Left lung (tissue), 4 donors: ENCODE measurements at regions not wholly inside any gene's neighbourhood (a gene's known extent, or its start where the extent isn't known, plus 50 kb on each side); places are given as distances from the start of the nearest gene placed in this dataset.

ENCODE experiments used
- ATAC-seq: fragments of 200-7000 bp; cut with Tn5 transposase; one replicate; pipeline ENCODE4 v1.9.1; 2020; ENCODE audit warnings: moderate library complexity
- DNase-seq, 4 donors: peaks; one replicate each; pipeline ENCODE4 v3.0.0-alpha.2; 2013 to 2020
- H3K27ac ChIP-seq, 2 donors: fragments of 200-600 bp; sonication (generic) in 1 of 2; one replicate each; pipeline versions ENCODE4 v1.5.0 to v1.8.0; 2020 to 2021
- H3K27me3 ChIP-seq, 2 donors: fragments of 200-600 bp; sonication (generic) in 1 of 2; one replicate each; pipeline versions ENCODE4 v1.5.0 to v1.8.0; 2020 to 2021
- H3K36me3 ChIP-seq, 2 donors: fragments of 200-600 bp; sonication (generic) in 1 of 2; one replicate each; pipeline versions ENCODE4 v1.5.0 to v1.8.0; 2020 to 2021
- H3K4me1 ChIP-seq, 2 donors: fragments of 200-600 bp; one replicate each; pipeline ENCODE4 v1.8.0; 2021
- H3K4me3 ChIP-seq, 2 donors: fragments of 200-600 bp; sonication (generic) in 1 of 2; one replicate each; pipeline versions ENCODE4 v1.5.0 to v1.8.0; 2020 to 2021; ENCODE audit warnings: mild to moderate bottlenecking in 1 of 2
- H3K9me3 ChIP-seq, 2 donors: fragments of 200-600 bp; sonication (generic) in 1 of 2; one replicate each; pipeline versions ENCODE4 v1.5.0 to v1.8.0; 2020 to 2021
- CTCF ChIP-seq, 2 donors: fragments of 200-600 bp; sonication (generic) in 1 of 2; IDR thresholded peaks; one replicate each; pipeline versions ENCODE4 v1.5.0 to v1.8.0; 2021; ENCODE audit warnings: antibody characterized with exemption in 2 of 2
- intact Hi-C, 2 donors: fragments of 100-400 bp; cut with DNase I; formaldehyde crosslinking; loops; one replicate each; pipeline versions ENCODE4 v1.11.2 to v1.14.2; 2022
- donor health status: DM: no; HTN: yes; CAD: no.
- donor health status: DM: no; HTN: no; CAD: no.

- Histone ChIP-seq H3K27me3 (no peaks in the 10 kb centered on the region), H3K36me3 (no peaks in the 10 kb centered on the region), H3K4me1 (no peaks in the 10 kb centered on the region), H3K4me3 (no peak overlapping the region), H3K9me3 (no peaks in the 10 kb centered on the region), H3K27ac (no peak overlapping the region)
- no peak for ATAC-seq
- intact Hi-C loops: no loop called here
- no peak for DNase-seq
- no peak for TF ChIP-seq CTCF (IDR thresholded peaks at IDR 0.05)
These were observed 124.3 kb upstream of the TSHZ2 start for GRCh38 chr20:52847731-52848359.

GRCh38 chr20:52847029-52847660 lies 125.0 kb upstream of the TSHZ2 start:
- Histone ChIP-seq H3K4me3 (no peak overlapping the region), H3K27ac (no peak overlapping the region), H3K4me1 (no peaks in the 10 kb centered on the region), H3K36me3 (no peaks in the 10 kb centered on the region), H3K9me3 (no peaks in the 10 kb centered on the region), H3K27me3 (no peaks in the 10 kb centered on the region)
- ATAC-seq: no peak
- intact Hi-C loops: no loop called here
- no peak for DNase-seq
- no peak for TF ChIP-seq CTCF (IDR thresholded peaks at IDR 0.05)

GRCh38 chr20:52845044-52845443 lies 127.1 kb upstream of the TSHZ2 start:
- Histone ChIP-seq H3K4me3 (no peak overlapping the region), H3K9me3 (no peaks in the 10 kb centered on the region), H3K36me3 (no peaks in the 10 kb centered on the region), H3K27me3 (peaks cover 0 to 4% of the 10 kb centered on the region in 2 donors), H3K27ac (no peak overlapping the region), H3K4me1 (no peaks in the 10 kb centered on the region)
- intact Hi-C loops: no loop called here
- TF ChIP-seq CTCF (IDR thresholded peaks at IDR 0.05): no peak
- ATAC-seq: no peak
- no peak for DNase-seq

GRCh38 chr20:52843425-52843824 lies 128.7 kb upstream of the TSHZ2 start:
- intact Hi-C loops: no loop called here
- Histone ChIP-seq H3K4me3 (no peak overlapping the region), H3K36me3 (no peaks in the 10 kb centered on the region), H3K4me1 (no peaks in the 10 kb centered on the region), H3K9me3 (no peaks in the 10 kb centered on the region), H3K27me3 (peaks cover 0 to 4% of the 10 kb centered on the region in 2 donors), H3K27ac (no peak overlapping the region)
- TF ChIP-seq CTCF (IDR thresholded peaks at IDR 0.05): no peak
- DNase-seq: no peak
- ATAC-seq: no peak

GRCh38 chr20:52841003-52841402 lies 131.2 kb upstream of the TSHZ2 start:
- Histone ChIP-seq H3K4me3 (no peak overlapping the region), H3K4me1 (no peaks in the 10 kb centered on the region), H3K27me3 (peaks cover 0 to 4% of the 10 kb centered on the region in 2 donors), H3K27ac (no peak overlapping the region), H3K36me3 (no peaks in the 10 kb centered on the region), H3K9me3 (no peaks in the 10 kb centered on the region)
- intact Hi-C loops: no loop called here
- ATAC-seq: no peak
- TF ChIP-seq CTCF (IDR thresholded peaks at IDR 0.05): no peak
- no peak for DNase-seq
